BLaER1 treated with 17β-estradiol and CSF1 and Interleukin-3, amounts not matched to agents 10 nM and 100 nM (cell line): ENCODE measurements at regions not wholly inside any gene's neighbourhood (a gene's known extent, or its start where the extent isn't known, plus 50 kb on each side); places are given as distances from the start of the nearest gene placed in this dataset.

Source experiments
- H3K27ac ChIP-seq, 11 experiments: shearing (Covaris generic); formaldehyde crosslinking; 2 replicates each; pipeline ENCODE4 v1.8.1; 2022
- H3K27me3 ChIP-seq, 11 experiments: shearing (Covaris generic); formaldehyde crosslinking; 2 replicates each; pipeline ENCODE4 v1.8.1; 2022
- H3K36me3 ChIP-seq, 11 experiments: shearing (Covaris generic); formaldehyde crosslinking; 2 replicates each; pipeline ENCODE4 v1.8.1; 2022
- H3K4me1 ChIP-seq, 10 experiments: shearing (Covaris generic); formaldehyde crosslinking; 2 replicates each; pipeline ENCODE4 v1.8.1; 2022
- H3K4me2 ChIP-seq, 11 experiments: shearing (Covaris generic); formaldehyde crosslinking; 2 replicates each; pipeline ENCODE4 v1.8.1; 2022
- H3K4me3 ChIP-seq, 10 experiments: shearing (Covaris generic); formaldehyde crosslinking; 2 replicates each; pipeline ENCODE4 v1.8.1; 2022
- H3K9ac ChIP-seq, 11 experiments: shearing (Covaris generic); formaldehyde crosslinking; 2 replicates each; pipeline ENCODE4 v1.8.1; 2022
- H3K9me3 ChIP-seq, 11 experiments: shearing (Covaris generic); formaldehyde crosslinking; replicated peaks in 1 of 11; 2 replicates each; pipeline ENCODE4 v1.8.1; 2022
- H4K20me1 ChIP-seq, 11 experiments: shearing (Covaris generic); formaldehyde crosslinking; 2 replicates each; pipeline ENCODE4 v1.8.1; 2022
- Cebpa-rat ChIP-seq, 11 experiments: shearing (Covaris generic); IDR thresholded peaks; 2 replicates each; pipeline ENCODE4 v1.8.1; 2022

DNA sequence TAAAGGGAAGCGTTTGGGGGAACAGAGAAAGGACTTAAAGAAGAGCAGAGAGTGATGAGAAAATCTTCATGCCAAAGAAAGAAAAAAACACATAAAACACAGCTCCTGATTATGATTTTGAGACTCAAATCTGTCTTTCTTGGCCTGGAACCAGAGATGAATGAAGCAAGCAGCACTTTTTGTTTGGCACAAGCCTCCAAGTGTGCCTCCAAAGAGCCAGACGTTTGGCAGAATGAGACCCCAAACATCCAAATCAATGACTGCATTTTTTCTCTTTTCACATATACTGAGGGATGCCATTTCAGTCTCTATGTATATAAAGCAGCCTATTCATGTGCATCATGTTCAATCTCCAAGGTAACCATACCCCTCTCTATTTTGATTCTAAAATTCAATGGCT is 424.2 kb downstream of the TUSC1 start:
- Histone ChIP-seq H3K27me3 (no peaks in the 10 kb centered on the region), H3K4me3 (no peak overlapping the region), H3K36me3 (no peaks in the 10 kb centered on the region), H3K27ac (no peak overlapping the region), H3K4me1 (no peaks in the 10 kb centered on the region), H4K20me1 (no peaks in the 10 kb centered on the region), H3K9me3 (peaks cover 6 to 8% (median 7%) of the 10 kb centered on the region in 11 experiments; a peak in 20 of 22 replicates), H3K9ac (no peak overlapping the region), H3K4me2 (no peak overlapping the region)
- no peak for TF ChIP-seq Cebpa-rat (IDR thresholded peaks at IDR 0.05)

DNA sequence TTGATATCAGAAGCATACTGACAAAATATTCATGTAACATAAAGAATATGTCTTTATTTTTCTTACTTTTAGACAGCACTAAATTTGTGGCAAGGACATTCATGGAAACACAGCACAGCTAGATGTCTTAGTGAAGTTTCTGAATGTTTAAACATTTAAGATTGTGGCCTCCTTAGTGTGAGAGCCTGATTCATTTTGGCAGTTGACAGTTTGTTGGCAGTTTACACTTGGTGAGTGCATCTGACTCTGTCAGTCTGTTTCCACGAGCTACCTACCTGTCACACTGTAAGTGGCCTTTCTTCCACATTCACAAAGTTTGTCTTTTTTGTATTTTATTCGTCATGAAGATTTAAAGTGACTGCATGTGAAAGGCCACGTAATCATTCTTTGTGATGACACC is 436.8 kb downstream of the TUSC1 start:
- Histone ChIP-seq H3K4me2 (no peak overlapping the region), H4K20me1 (no peaks in the 10 kb centered on the region), H3K36me3 (no peaks in the 10 kb centered on the region), H3K27me3 (no peaks in the 10 kb centered on the region), H3K27ac (no peak overlapping the region), H3K9ac (no peak overlapping the region), H3K4me1 (no peaks in the 10 kb centered on the region), H3K4me3 (no peak overlapping the region), H3K9me3 (no peaks in the 10 kb centered on the region)
- TF ChIP-seq Cebpa-rat (IDR thresholded peaks at IDR 0.05) = no peak

DNA sequence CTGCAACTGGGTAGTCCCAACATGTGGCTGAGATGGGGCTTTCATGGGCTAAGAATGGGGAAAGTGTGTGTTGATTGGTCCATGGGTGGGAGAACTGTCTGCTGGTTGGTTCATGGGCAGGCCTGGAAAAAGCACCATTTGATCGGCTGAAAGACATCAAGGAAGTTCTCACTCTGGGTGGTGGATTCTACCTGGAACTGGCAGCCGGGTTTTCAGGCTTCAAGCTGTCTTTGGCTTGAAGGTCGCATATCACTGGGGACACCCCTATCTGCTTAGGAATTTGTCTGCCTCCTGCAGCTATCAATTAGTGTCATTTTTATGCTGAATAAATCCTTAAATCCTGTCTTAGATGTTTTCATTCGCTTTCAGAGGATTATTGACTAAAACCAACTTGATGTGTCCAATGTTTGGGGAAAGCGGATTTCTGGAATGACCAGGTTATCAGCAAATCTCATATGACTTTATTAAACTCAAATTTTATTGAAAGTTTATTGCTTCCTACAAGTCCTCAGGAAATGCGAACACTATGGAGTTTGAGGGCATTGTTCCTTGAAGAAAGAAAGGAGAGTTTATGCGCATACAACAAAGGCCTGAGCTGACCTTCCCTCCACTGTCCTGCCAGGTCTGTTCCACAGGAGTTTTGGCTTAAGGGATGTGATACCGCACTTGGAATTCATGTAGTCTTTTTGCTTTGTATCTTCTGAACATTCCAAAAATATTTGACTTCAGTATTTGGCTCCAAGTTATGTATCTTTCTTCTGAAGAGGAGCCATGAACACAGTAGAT is 451.1 kb downstream of the TUSC1 start:
- TF ChIP-seq Cebpa-rat (IDR thresholded peaks at IDR 0.05) = no peak
- Histone ChIP-seq H3K4me2 (no peak overlapping the region), H3K4me1 (no peaks in the 10 kb centered on the region), H3K27me3 (no peaks in the 10 kb centered on the region), H3K36me3 (no peaks in the 10 kb centered on the region), H3K4me3 (no peak overlapping the region), H4K20me1 (no peaks in the 10 kb centered on the region), H3K9me3 (peaks cover 0 to 10% (median 0%) of the 10 kb centered on the region in 11 experiments; a peak in 5 of 22 replicates), H3K9ac (no peak overlapping the region), H3K27ac (no peak overlapping the region)

DNA sequence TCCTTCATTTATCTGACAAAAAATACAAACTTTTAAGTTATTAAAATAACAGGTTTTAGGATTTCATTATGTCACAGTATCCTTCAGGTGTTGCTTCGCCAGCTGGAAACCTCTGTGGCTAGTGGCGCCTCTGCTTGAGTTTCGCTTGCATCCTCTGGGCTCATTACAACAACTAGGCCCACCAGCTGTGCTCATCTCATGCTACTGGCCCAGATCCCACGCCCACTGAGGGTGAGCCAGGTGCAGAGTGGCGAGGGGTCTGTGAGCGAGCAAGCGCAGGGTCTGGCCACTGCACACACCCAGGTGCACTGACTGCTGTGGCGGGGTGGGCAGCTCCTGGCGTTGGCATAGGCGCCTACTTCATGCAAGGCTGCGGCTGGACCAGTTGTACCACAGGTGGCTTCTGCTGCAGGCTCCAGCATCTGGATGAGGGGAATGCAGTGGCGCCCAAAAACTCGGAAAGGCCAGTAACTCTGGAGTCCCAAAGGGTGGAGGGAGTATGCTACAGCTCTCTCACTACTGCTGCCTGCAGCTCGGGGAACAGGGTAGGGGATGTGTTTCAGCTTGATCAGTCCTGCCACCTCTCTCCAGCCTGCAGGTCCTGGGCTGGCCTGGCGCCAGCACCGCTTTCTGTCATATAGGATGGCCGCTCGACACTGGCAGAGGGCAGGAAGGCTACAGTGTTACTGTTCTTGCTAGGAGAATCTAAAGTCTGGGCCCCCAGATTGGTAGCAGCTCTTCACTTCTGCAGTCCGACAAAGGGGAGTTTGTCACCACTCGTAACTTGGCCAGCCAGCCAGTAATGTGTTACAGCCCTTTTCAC is 452.1 kb downstream of the TUSC1 start:
- Histone ChIP-seq H3K4me2 (no peak overlapping the region), H3K4me3 (no peak overlapping the region), H3K9ac (no peak overlapping the region), H3K27me3 (no peaks in the 10 kb centered on the region), H3K4me1 (no peaks in the 10 kb centered on the region), H3K36me3 (no peaks in the 10 kb centered on the region), H3K9me3 (peaks cover 0 to 10% (median 0%) of the 10 kb centered on the region in 11 experiments; a peak in 5 of 22 replicates), H3K27ac (no peak overlapping the region), H4K20me1 (no peaks in the 10 kb centered on the region)
- no peak for TF ChIP-seq Cebpa-rat (IDR thresholded peaks at IDR 0.05)

DNA sequence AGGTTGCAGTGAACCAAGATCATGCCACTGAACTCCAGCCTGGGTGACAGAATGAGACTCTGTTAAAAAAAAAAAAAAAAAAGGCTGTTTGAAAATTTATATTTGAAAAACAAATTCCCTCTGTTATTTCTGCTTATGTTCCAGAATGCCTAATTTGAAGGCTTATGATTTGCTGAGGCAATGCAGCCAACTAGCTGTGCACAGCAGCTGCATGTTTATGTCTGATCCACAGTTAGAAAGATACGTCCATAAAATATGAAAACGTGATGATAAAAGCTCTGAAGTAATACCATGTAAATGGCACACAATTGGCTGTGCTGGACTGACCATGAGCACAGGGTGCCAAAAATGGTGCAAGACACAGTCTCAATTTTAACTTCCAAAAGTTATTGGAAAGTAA is 453.2 kb downstream of the TUSC1 start:
- no peaks in the 10 kb centered on the region for H3K27me3 ChIP-seq
- no peaks in the 10 kb centered on the region for H3K36me3 ChIP-seq
- no peak overlapping the region for H3K9ac ChIP-seq
- peaks cover 0 to 10% (median 0%) of the 10 kb centered on the region in 11 experiments; a peak in 5 of 22 replicates for H3K9me3 ChIP-seq
- no peaks in the 10 kb centered on the region for H3K4me1 ChIP-seq
- no peak overlapping the region for H3K4me2 ChIP-seq
- H4K20me1 ChIP-seq = no peaks in the 10 kb centered on the region
- no peak overlapping the region for H3K27ac ChIP-seq
- TF ChIP-seq Cebpa-rat (IDR thresholded peaks at IDR 0.05) = no peak
- no peak overlapping the region for H3K4me3 ChIP-seq

DNA sequence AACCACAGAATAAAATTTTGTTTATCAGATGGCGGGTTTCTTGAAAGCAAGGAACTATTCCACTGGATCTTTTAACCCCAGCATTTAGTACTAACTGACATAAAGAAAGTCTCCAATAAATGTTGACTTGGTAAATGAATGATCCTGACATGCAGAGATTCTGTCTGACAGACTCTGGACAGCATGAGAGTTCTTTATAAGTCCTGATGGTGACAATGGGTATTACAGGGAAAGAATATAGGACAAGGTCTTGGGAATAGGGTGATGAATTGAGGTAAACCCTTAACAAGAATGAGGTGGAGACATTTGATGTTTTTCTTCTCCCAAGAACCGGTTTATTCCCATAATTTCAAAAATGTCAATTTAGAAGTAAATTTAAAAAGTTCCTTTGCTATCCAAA is 453.9 kb downstream of the TUSC1 start:
- TF ChIP-seq Cebpa-rat (IDR thresholded peaks at IDR 0.05) = no peak
- no peak overlapping the region for H3K4me2 ChIP-seq
- H3K9ac ChIP-seq = no peak overlapping the region
- H3K9me3 ChIP-seq = peaks cover 0 to 10% (median 0%) of the 10 kb centered on the region in 11 experiments; a peak in 5 of 22 replicates
- no peak overlapping the region for H3K27ac ChIP-seq
- no peaks in the 10 kb centered on the region for H4K20me1 ChIP-seq
- H3K4me1 ChIP-seq = no peaks in the 10 kb centered on the region
- no peak overlapping the region for H3K4me3 ChIP-seq
- H3K36me3 ChIP-seq = no peaks in the 10 kb centered on the region
- H3K27me3 ChIP-seq = no peaks in the 10 kb centered on the region

DNA sequence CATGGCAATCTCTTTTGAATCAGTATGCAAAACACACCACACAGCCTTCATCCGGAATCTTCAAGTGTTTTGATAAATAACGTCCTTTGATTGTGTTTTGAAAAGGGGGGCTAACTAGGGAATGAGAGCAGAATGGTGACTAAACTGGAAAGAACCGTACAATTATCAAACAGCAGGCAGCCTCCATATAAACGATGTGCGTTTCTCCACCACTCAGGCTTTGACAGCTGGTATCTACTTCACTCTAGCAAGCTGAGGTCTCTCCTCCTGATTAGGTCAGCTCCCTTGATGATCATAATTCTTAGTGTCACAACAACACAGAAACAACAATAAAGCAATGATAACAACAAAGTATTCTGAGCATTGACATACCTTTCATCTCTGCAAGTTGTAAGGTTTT is 465.9 kb downstream of the TUSC1 start:
- no peaks in the 10 kb centered on the region for H3K36me3 ChIP-seq
- H3K9me3 ChIP-seq = no peaks in the 10 kb centered on the region
- no peak overlapping the region for H3K27ac ChIP-seq
- no peak for TF ChIP-seq Cebpa-rat (IDR thresholded peaks at IDR 0.05)
- no peaks in the 10 kb centered on the region for H4K20me1 ChIP-seq
- H3K4me3 ChIP-seq = no peak overlapping the region
- no peaks in the 10 kb centered on the region for H3K27me3 ChIP-seq
- H3K4me1 ChIP-seq = no peaks in the 10 kb centered on the region
- H3K9ac ChIP-seq = no peak overlapping the region
- no peak overlapping the region for H3K4me2 ChIP-seq

DNA sequence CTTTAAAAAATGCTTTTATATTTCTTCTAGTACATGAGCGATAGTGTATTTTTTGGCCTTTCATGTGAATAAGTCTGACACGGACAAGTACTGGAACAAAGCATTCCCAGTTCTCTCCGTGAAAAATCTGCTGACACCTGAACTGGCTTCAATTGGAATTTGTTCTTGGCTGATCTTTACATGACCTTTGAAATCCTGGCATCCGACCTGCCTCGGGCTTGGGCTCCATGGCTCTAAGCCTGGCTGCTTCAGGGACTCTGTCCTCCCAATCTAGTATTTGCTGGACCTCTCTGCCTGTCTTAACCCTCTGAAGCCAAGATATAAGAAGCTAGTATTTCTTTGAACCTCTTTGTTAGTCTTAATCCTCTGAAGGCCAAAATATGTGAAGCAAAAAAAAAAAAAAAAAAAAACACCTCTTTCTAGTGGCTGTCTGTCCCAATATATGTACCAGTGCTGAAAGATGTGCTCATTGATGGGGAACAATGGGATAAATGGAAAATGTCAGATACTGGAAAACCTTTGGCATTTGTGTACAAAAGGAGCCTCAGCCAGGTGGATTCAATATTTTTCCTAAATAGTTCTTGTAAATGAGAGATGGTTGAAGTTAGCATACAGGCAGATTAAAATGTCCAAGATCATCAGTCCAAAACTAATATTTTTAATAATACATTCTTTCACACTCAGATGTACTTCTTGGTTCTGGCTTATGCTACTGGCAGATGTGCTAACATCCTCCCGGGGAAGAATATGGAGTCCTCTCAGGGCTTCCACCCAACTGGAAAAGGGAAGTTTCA is 470.6 kb downstream of the TUSC1 start:
- no peak for TF ChIP-seq Cebpa-rat (IDR thresholded peaks at IDR 0.05)
- no peaks in the 10 kb centered on the region for H3K4me1 ChIP-seq
- no peak overlapping the region for H3K9ac ChIP-seq
- no peak overlapping the region for H3K4me2 ChIP-seq
- no peaks in the 10 kb centered on the region for H4K20me1 ChIP-seq
- H3K27ac ChIP-seq = no peak overlapping the region
- H3K4me3 ChIP-seq = no peak overlapping the region
- H3K9me3 ChIP-seq = peaks cover 0 to 5% (median 0%) of the 10 kb centered on the region in 11 experiments; a peak in 1 of 22 replicates
- no peaks in the 10 kb centered on the region for H3K27me3 ChIP-seq
- no peaks in the 10 kb centered on the region for H3K36me3 ChIP-seq

DNA sequence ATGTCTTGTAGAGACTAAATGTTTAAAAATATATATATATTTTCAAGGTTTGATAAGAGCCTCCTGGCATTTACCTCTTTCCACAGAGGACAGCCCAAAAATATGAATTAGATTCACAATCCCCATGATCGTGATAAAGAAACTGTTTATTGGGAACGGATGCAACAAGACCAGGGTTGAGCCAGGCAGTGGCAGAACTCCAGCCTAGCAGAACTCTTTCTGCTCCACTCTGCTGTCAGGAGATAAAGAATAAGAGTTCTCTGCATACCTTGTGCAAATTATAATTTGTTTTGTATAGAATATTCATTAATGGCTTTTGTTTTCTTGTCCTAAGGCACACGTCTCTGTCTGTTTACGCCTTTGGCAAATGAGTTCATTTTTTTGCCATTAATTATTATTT is 472.2 kb downstream of the TUSC1 start:
- Histone ChIP-seq H3K9ac (no peak overlapping the region), H3K4me3 (no peak overlapping the region), H3K36me3 (no peaks in the 10 kb centered on the region), H3K4me1 (no peaks in the 10 kb centered on the region), H3K9me3 (peaks cover 0 to 5% (median 0%) of the 10 kb centered on the region in 11 experiments; a peak in 1 of 22 replicates), H3K27ac (no peak overlapping the region), H3K4me2 (no peak overlapping the region), H4K20me1 (no peaks in the 10 kb centered on the region), H3K27me3 (no peaks in the 10 kb centered on the region)
- no peak for TF ChIP-seq Cebpa-rat (IDR thresholded peaks at IDR 0.05)
